ENCODE measurements at regions not wholly inside any gene's neighbourhood (a gene's known extent, or its start where the extent isn't known, plus 50 kb on each side); places are given as distances from the start of the nearest gene placed in this dataset.

DNA sequence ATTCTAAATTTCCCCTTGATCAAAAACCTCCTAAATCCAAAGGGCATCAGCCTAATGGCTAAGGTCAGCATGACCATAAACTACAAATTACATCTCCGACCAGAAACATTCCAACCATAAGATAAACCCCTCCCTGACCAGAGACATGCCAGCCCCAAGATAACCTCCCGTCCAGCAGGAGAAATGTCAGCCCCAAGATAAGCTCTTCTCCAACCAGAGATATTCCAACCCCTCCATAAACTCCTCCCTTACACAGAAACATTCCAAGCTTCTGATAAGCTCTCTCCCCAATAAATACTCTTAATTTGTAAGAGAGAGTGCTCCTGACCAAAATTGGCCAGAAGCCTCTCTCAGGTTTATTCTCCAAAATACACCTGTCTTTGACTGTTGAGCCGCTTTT lies 274.0 kb downstream of the RNF152 start:
- Mint-ChIP-seq H3K9me3 (peaks cover 42% of the 10 kb centered on the region), H3K27ac (no peak overlapping the region), H3K4me3 (no peak overlapping the region), H3K36me3 (peaks cover 2% of the 10 kb centered on the region), H3K27me3 (ENCODE audit: low read depth) (no peaks in the 10 kb centered on the region), H3K4me1 (no peaks in the 10 kb centered on the region)
- no peak for TF ChIP-seq CTCF (IDR thresholded peaks at IDR 0.05; ENCODE audit: unreplicated experiment)
- DNase-seq (ENCODE audit: low spot score in 2 of 2, unreplicated experiment in 2 of 2), result no peak

GRCh38 chr18:61616111-61616610 lies 276.6 kb downstream of the RNF152 start:
- Mint-ChIP-seq H3K36me3 (peaks cover 7% of the 10 kb centered on the region), H3K27me3 (ENCODE audit: low read depth) (no peaks in the 10 kb centered on the region), H3K4me1 (no peaks in the 10 kb centered on the region), H3K27ac (no peak overlapping the region), H3K4me3 (no peak overlapping the region), H3K9me3 (peaks cover 43% of the 10 kb centered on the region)
- TF ChIP-seq CTCF (IDR thresholded peaks at IDR 0.05; ENCODE audit: unreplicated experiment), result no peak
- no peak for DNase-seq (ENCODE audit: low spot score in 2 of 2, unreplicated experiment in 2 of 2)

DNA sequence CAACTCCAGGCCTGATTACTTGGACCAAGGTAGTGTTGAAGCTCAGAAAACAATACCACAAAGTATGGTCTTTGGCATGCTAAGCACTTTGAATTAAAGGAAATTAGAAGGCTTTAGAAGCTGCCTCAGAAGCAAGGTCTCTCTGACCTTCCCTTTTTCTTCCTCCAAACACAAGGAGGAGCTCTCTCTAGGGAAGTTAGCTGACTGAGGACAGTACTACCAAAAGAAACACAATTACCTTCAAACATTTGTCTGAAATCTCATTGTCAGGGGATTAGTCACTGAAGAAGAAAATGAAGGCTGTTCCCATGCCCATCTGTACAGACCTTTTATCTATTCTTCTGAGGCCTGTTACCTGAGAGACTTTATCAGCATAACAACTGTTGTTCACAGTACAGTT lies 279.3 kb downstream of the CDH20 start:
- no peaks in the 10 kb centered on the region for H3K4me1 Mint-ChIP-seq
- H3K27ac Mint-ChIP-seq, result no peak overlapping the region
- H3K27me3 Mint-ChIP-seq (ENCODE audit: low read depth), result peaks cover 15% of the 10 kb centered on the region
- TF ChIP-seq CTCF (IDR thresholded peaks at IDR 0.05; ENCODE audit: unreplicated experiment), result no peak
- H3K36me3 Mint-ChIP-seq, result peaks cover 8% of the 10 kb centered on the region
- no peak for DNase-seq (ENCODE audit: low spot score in 2 of 2, unreplicated experiment in 2 of 2)
- H3K9me3 Mint-ChIP-seq, result peaks cover 41% of the 10 kb centered on the region
- H3K4me3 Mint-ChIP-seq, result no peak overlapping the region

GRCh38 chr18:61609131-61609530 lies 275.9 kb downstream of the CDH20 start:
- Mint-ChIP-seq H3K4me1 (peaks cover 20% of the 10 kb centered on the region), H3K27me3 (ENCODE audit: low read depth) (peaks cover 46% of the 10 kb centered on the region), H3K27ac (no peak overlapping the region), H3K9me3 (peaks cover 33% of the 10 kb centered on the region), H3K36me3 (peaks cover 8% of the 10 kb centered on the region), H3K4me3 (no peak overlapping the region)
- no peak for DNase-seq (ENCODE audit: low spot score in 2 of 2, unreplicated experiment in 2 of 2)
- TF ChIP-seq CTCF (IDR thresholded peaks at IDR 0.05; ENCODE audit: unreplicated experiment), result no peak

- no peak for TF ChIP-seq CTCF (IDR thresholded peaks at IDR 0.05; ENCODE audit: unreplicated experiment)
- peaks cover 8% of the 10 kb centered on the region for H3K36me3 Mint-ChIP-seq
Measured at GRCh38 chr18:61608316-61608715, 275.1 kb downstream of the CDH20 start.

GRCh38 chr18:61607867-61608266 lies 274.6 kb downstream of the CDH20 start:
- peaks cover 25% of the 10 kb centered on the region for H3K9me3 Mint-ChIP-seq

More at GRCh38 chr18:61608316-61608715, 275.1 kb downstream of the CDH20 start:
- Mint-ChIP-seq H3K9me3 (peaks cover 25% of the 10 kb centered on the region), H3K27me3 (ENCODE audit: low read depth) (peaks cover 54% of the 10 kb centered on the region), H3K4me1 (peaks cover 20% of the 10 kb centered on the region), H3K27ac (no peak overlapping the region), H3K4me3 (no peak overlapping the region)
- DNase-seq (ENCODE audit: low spot score in 2 of 2, unreplicated experiment in 2 of 2), result no peak

More at GRCh38 chr18:61607867-61608266, 274.6 kb downstream of the CDH20 start:
- Mint-ChIP-seq H3K27me3 (ENCODE audit: low read depth) (peaks cover 58% of the 10 kb centered on the region), H3K4me3 (no peak overlapping the region), H3K36me3 (peaks cover 8% of the 10 kb centered on the region), H3K4me1 (peaks cover 20% of the 10 kb centered on the region), H3K27ac (no peak overlapping the region)
- no peak for TF ChIP-seq CTCF (IDR thresholded peaks at IDR 0.05; ENCODE audit: unreplicated experiment)
- no peak for DNase-seq (ENCODE audit: low spot score in 2 of 2, unreplicated experiment in 2 of 2)
